ENCODE measurements at regions not wholly inside any gene's neighbourhood (a gene's known extent, or its start where the extent isn't known, plus 50 kb on each side); places are given as distances from the start of the nearest gene placed in this dataset.

GRCh38 chr5:160484678-160485077 is 63.0 kb downstream of the PTTG1 start:
- Histone ChIP-seq H3K27ac (ENCODE audit: low read depth, low read length) (no peak overlapping the region), H3K27me3 (ENCODE audit: control insufficient read depth, insufficient read depth, low read length, poor library complexity, severe bottlenecking) (no peaks in the 10 kb centered on the region), H3K4me3 (ENCODE audit: low read length) (no peak overlapping the region), H3K36me3 (ENCODE audit: control insufficient read depth, insufficient read depth, low read length) (no peaks in the 10 kb centered on the region), H3K9ac (ENCODE audit: extremely low read depth, low read length, poor library complexity, severe bottlenecking) (no peak overlapping the region), H3K4me1 (ENCODE audit: control insufficient read depth, insufficient read depth, low read length) (peaks cover 2% of the 10 kb centered on the region), H3K9me3 (ENCODE audit: control insufficient read depth, low read length) (no peaks in the 10 kb centered on the region)
- H3K4me1 Mint-ChIP-seq, result peaks cover 16% of the 10 kb centered on the region
- H3K9me3 Mint-ChIP-seq, result no peaks in the 10 kb centered on the region
- WGBS, 2 experiments (ENCODE audit: insufficient coverage in 1 of 2, insufficient read length in 1 of 2), result 86% methylated on average over 2 of the region's 2 CpGs; no CpG with 5 or more reads in 1 of the 2 experiments
- TF ChIP-seq, protein P1, sequence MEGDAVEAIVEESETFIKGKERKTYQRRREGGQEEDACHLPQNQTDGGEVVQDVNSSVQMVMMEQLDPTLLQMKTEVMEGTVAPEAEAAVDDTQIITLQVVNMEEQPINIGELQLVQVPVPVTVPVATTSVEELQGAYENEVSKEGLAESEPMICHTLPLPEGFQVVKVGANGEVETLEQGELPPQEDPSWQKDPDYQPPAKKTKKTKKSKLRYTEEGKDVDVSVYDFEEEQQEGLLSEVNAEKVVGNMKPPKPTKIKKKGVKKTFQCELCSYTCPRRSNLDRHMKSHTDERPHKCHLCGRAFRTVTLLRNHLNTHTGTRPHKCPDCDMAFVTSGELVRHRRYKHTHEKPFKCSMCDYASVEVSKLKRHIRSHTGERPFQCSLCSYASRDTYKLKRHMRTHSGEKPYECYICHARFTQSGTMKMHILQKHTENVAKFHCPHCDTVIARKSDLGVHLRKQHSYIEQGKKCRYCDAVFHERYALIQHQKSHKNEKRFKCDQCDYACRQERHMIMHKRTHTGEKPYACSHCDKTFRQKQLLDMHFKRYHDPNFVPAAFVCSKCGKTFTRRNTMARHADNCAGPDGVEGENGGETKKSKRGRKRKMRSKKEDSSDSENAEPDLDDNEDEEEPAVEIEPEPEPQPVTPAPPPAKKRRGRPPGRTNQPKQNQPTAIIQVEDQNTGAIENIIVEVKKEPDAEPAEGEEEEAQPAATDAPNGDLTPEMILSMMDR (conservative IDR thresholded peaks at IDR 0.05), result no peak
- H3K36me3 Mint-ChIP-seq (ENCODE audit: low read depth), result no peaks in the 10 kb centered on the region
- peak overlapping the region; percentile 69 for H3K27ac Mint-ChIP-seq
- no peaks in the 10 kb centered on the region for H3K27me3 Mint-ChIP-seq (ENCODE audit: insufficient read depth)
- no peak for DNase-seq
- H3K4me3 Mint-ChIP-seq, result no peak overlapping the region

DNA sequence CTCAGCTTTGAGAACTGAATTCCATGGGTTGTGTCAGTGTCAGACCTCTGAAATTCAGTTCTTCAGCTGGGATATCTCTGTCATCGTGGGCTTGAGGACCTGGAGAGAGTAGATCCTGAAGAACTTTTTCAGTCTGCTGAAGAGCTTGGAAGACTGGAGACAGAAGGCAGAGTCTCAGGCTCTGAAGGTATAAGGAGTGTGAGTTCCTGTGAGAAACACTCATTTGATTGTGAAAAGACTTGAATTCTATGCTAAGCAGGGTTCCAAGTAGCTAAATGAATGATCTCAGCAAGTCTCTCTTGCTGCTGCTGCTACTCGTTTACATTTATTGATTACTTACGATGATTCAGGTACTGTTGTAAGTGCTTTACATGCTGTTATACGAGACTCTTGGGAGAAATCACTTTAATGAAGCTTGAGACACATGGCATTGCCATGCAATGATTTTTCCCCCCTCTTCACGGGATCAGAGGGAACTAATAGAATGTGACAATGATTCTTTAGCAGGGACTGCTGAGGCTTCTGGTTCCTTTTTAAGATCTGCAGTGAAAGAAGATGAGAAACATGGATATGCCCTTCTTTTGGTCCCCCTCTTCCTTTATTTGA is 63.8 kb downstream of the PTTG1 start:
- Histone ChIP-seq H3K4me3 (ENCODE audit: low read length) (no peak overlapping the region), H3K36me3 (ENCODE audit: control insufficient read depth, insufficient read depth, low read length) (no peaks in the 10 kb centered on the region), H3K27me3 (ENCODE audit: control insufficient read depth, insufficient read depth, low read length, poor library complexity, severe bottlenecking) (no peaks in the 10 kb centered on the region), H3K4me1 (ENCODE audit: control insufficient read depth, insufficient read depth, low read length) (peaks cover 2% of the 10 kb centered on the region), H3K27ac (ENCODE audit: low read depth, low read length) (no peak overlapping the region), H3K9me3 (ENCODE audit: control insufficient read depth, low read length) (no peaks in the 10 kb centered on the region), H3K9ac (ENCODE audit: extremely low read depth, low read length, poor library complexity, severe bottlenecking) (no peak overlapping the region)
- peak overlapping the region; percentile 69 for H3K27ac Mint-ChIP-seq
- H3K4me1 Mint-ChIP-seq, result peaks cover 16% of the 10 kb centered on the region
- H3K27me3 Mint-ChIP-seq (ENCODE audit: insufficient read depth), result no peaks in the 10 kb centered on the region
- no peak for DNase-seq
- H3K4me3 Mint-ChIP-seq, result no peak overlapping the region
- 60 to 61% methylated on average over 5 of the region's 5 CpGs for WGBS, 2 experiments (ENCODE audit: insufficient coverage in 1 of 2, insufficient read length in 1 of 2)
- H3K36me3 Mint-ChIP-seq (ENCODE audit: low read depth), result no peaks in the 10 kb centered on the region
- TF ChIP-seq, protein P1 (conservative IDR thresholded peaks at IDR 0.05), result no peak
- H3K9me3 Mint-ChIP-seq, result no peaks in the 10 kb centered on the region

- Mint-ChIP-seq H3K9me3 (no peaks in the 10 kb centered on the region), H3K4me3 (no peak overlapping the region), H3K27me3 (ENCODE audit: insufficient read depth) (no peaks in the 10 kb centered on the region), H3K4me1 (peaks cover 16% of the 10 kb centered on the region), H3K36me3 (ENCODE audit: low read depth) (no peaks in the 10 kb centered on the region), H3K27ac (peak overlapping the region; percentile 35)
- Histone ChIP-seq H3K9ac (ENCODE audit: extremely low read depth, low read length, poor library complexity, severe bottlenecking) (no peak overlapping the region), H3K4me3 (ENCODE audit: low read length) (no peak overlapping the region), H3K36me3 (ENCODE audit: control insufficient read depth, insufficient read depth, low read length) (no peaks in the 10 kb centered on the region), H3K9me3 (ENCODE audit: control insufficient read depth, low read length) (no peaks in the 10 kb centered on the region), H3K27ac (ENCODE audit: low read depth, low read length) (no peak overlapping the region), H3K27me3 (ENCODE audit: control insufficient read depth, insufficient read depth, low read length, poor library complexity, severe bottlenecking) (no peaks in the 10 kb centered on the region), H3K4me1 (ENCODE audit: control insufficient read depth, insufficient read depth, low read length) (peaks cover 2% of the 10 kb centered on the region)
- DNase-seq, result no peak
- TF ChIP-seq, protein P1 (conservative IDR thresholded peaks at IDR 0.05), result no peak
- 97 to 100% methylated on average over 5 to 7 of the region's 7 CpGs for WGBS, 2 experiments (ENCODE audit: insufficient coverage in 1 of 2, insufficient read length in 1 of 2)
Observed at GRCh38 chr5:160486573-160486972, 64.9 kb downstream of the PTTG1 start.
